GM20000 (cell line): ENCODE measurements at regions not wholly inside any gene's neighbourhood (a gene's known extent, or its start where the extent isn't known, plus 50 kb on each side); places are given as distances from the start of the nearest gene placed in this dataset.

Experiments used
- DNase-seq: peaks from one replicate; pipeline ENCODE4 v3.0.0; 2012; ENCODE audit warnings: low spot score
- CTCF ChIP-seq: IDR thresholded peaks from 2 replicates; pipeline ENCODE4 v1.5.1; 2012; ENCODE audit warnings: mild to moderate bottlenecking, control low read depth; ENCODE audit errors: extremely low read depth, missing control alignments

- TF ChIP-seq CTCF, result no peak
- DNase-seq, result no peak
These were observed 2430.3 kb downstream of the PCDH7 start for GRCh38 chr4:33150525-33150910.

- TF ChIP-seq CTCF, result no peak
- no peak for DNase-seq
These were observed 2440.0 kb downstream of the PCDH7 start for GRCh38 chr4:33160126-33160525.

- no peak for DNase-seq
- TF ChIP-seq CTCF, result no peak
These were observed 2441.0 kb downstream of the PCDH7 start for GRCh38 chr4:33161202-33161601.

- TF ChIP-seq CTCF, result no peak
- DNase-seq, result no peak
These were observed 2442.0 kb downstream of the PCDH7 start for GRCh38 chr4:33162122-33162521.

GRCh38 chr4:33171873-33172525 lies 2451.8 kb downstream of the PCDH7 start:
- no peak for DNase-seq
- TF ChIP-seq CTCF, result no peak

- TF ChIP-seq CTCF, result no peak
These were observed 2456.4 kb downstream of the PCDH7 start for GRCh38 chr4:33176566-33176965.

GRCh38 chr4:33184657-33185290 lies 2464.6 kb downstream of the PCDH7 start:
- TF ChIP-seq CTCF, result no peak
- DNase-seq, result no peak

More at GRCh38 chr4:33176566-33176965, 2456.4 kb downstream of the PCDH7 start:
- no peak for DNase-seq
